Panc1 (cell line): ENCODE measurements at regions not wholly inside any gene's neighbourhood (a gene's known extent, or its start where the extent isn't known, plus 50 kb on each side); places are given as distances from the start of the nearest gene placed in this dataset.

Experiments
- ATAC-seq: fragments of 200-7000 bp; cut with Tn5 transposase; 2 replicates; pipeline ENCODE4 v1.9.1; 2020; ENCODE audit warnings: mild to moderate bottlenecking, moderate library complexity
- BruUV-seq: library from RNA; stranded (reverse); fragments of 400-500 nt; replicated peaks from 2 replicates; lab custom pipeline; 2021; lab: Mats Ljungman, UMichigan
- CTCF ChIA-PET: fragments of 300-600 bp; sonication (Branson Sonifier 250); formaldehyde crosslinking; loops from one replicate; lab custom pipeline; 2022; ENCODE audit warnings: antibody characterized with exemption; lab: Charles Lee
- POLR2A ChIA-PET: fragments of 300-600 bp; sonication (Branson Sonifier 250); formaldehyde crosslinking; loops from one replicate; lab custom pipeline; 2022; ENCODE audit warnings: antibody characterized with exemption; lab: Charles Lee
- DNase-seq: peaks from one replicate; pipeline ENCODE4 v3.0.0-alpha.2; 2010; ENCODE audit warnings: low read depth, low spot score
- H3K27ac ChIP-seq: 2 replicates; pipeline ENCODE4 v1.5.1; 2011; ENCODE audit warnings: mild to moderate bottlenecking, low read length, inconsistent platforms
- H3K27me3 ChIP-seq: fragments of 200-500 bp; sonication (Bioruptor generic); 2 replicates; pipeline ENCODE4 v1.6.0; 2014; ENCODE audit warnings: low read length, inconsistent platforms; ENCODE audit not compliant: control insufficient read depth, insufficient read depth
- H3K36me3 ChIP-seq: fragments of 200-500 bp; sonication (Bioruptor generic); 2 replicates; pipeline ENCODE4 v1.5.1; 2014; ENCODE audit warnings: inconsistent platforms, mild to moderate bottlenecking, low read length, moderate library complexity; ENCODE audit not compliant: control insufficient read depth, insufficient read depth
- H3K4me1 ChIP-seq: 2 replicates; pipeline ENCODE4 v1.5.1; 2011; ENCODE audit warnings: inconsistent platforms, mild to moderate bottlenecking, low read length, moderate library complexity; ENCODE audit not compliant: control insufficient read depth, insufficient read depth
- H3K4me3 ChIP-seq, 2 experiments: 2 replicates each; pipeline ENCODE4 v1.5.1; 2011 to 2012; ENCODE audit warnings: low read depth in 2 of 2, low read length in 2 of 2, mild to moderate bottlenecking in 2 of 2, inconsistent platforms in 1 of 2, moderate library complexity in 1 of 2
- H3K9me3 ChIP-seq: fragments of 200-500 bp; sonication (Bioruptor generic); 2 replicates; pipeline ENCODE4 v1.5.1; 2014; ENCODE audit warnings: low read depth, mild to moderate bottlenecking, inconsistent platforms, low read length, moderate library complexity; ENCODE audit not compliant: control insufficient read depth, insufficient read depth
- POLR2AphosphoS5 ChIP-seq: IDR thresholded peaks from 2 replicates; pipeline ENCODE4 v1.6.1; 2012; ENCODE audit warnings: mild to moderate bottlenecking, low read depth, low read length, moderate library complexity
- REST ChIP-seq, 2 experiments: IDR thresholded peaks; 2 replicates each; pipeline ENCODE4 v1.6.1; 2011 to 2012; ENCODE audit warnings: low read depth in 2 of 2, control low read depth in 1 of 2, low read length in 1 of 2, mild to moderate bottlenecking in 1 of 2, moderate library complexity in 1 of 2; ENCODE audit not compliant: insufficient read depth in 1 of 2
- SIN3A ChIP-seq: IDR thresholded peaks from 2 replicates; pipeline ENCODE4 v1.6.1; 2012; ENCODE audit warnings: low read depth, mild to moderate bottlenecking, low read length, moderate library complexity, borderline replicate concordance; ENCODE audit not compliant: insufficient read depth
- TCF7L2 ChIP-seq: IDR thresholded peaks from 2 replicates; pipeline ENCODE4 v1.6.1; 2011; ENCODE audit warnings: mild to moderate bottlenecking, low read depth, low read length, inconsistent platforms
- in situ Hi-C: cut with HindIII; loops from 2 replicates; pipeline ENCODE4 v1.10.0; 2016; ENCODE audit warnings: low sequenced_read_pairs, low pct_unique_long_range_greater_than_20kb
- intact Hi-C: fragments of 100-400 bp; cut with micrococcal nuclease; formaldehyde crosslinking; loops from one replicate; pipeline ENCODE4 v1.10.0; 2022; ENCODE audit not compliant: unreplicated experiment
- TF ChIP-seq, protein P1 (sequence below): fragments of 450-650 bp; IDR thresholded peaks from 2 replicates; pipeline ENCODE4 v1.5.1; 2017; ENCODE audit warnings: mild to moderate bottlenecking

- TF ChIP-seq REST (IDR thresholded peaks at IDR 0.05; ENCODE audit: insufficient read depth in 1 of 2, low read depth in 2 of 2, low read length in 1 of 2) (no peak), TCF7L2 (no peak), SIN3A (no peak), POLR2AphosphoS5 (no peak)
- TF ChIP-seq, protein P1, sequence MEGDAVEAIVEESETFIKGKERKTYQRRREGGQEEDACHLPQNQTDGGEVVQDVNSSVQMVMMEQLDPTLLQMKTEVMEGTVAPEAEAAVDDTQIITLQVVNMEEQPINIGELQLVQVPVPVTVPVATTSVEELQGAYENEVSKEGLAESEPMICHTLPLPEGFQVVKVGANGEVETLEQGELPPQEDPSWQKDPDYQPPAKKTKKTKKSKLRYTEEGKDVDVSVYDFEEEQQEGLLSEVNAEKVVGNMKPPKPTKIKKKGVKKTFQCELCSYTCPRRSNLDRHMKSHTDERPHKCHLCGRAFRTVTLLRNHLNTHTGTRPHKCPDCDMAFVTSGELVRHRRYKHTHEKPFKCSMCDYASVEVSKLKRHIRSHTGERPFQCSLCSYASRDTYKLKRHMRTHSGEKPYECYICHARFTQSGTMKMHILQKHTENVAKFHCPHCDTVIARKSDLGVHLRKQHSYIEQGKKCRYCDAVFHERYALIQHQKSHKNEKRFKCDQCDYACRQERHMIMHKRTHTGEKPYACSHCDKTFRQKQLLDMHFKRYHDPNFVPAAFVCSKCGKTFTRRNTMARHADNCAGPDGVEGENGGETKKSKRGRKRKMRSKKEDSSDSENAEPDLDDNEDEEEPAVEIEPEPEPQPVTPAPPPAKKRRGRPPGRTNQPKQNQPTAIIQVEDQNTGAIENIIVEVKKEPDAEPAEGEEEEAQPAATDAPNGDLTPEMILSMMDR, result no peak
- Histone ChIP-seq H3K36me3 (no peaks in the 10 kb centered on the region), H3K9me3 (no peaks in the 10 kb centered on the region), H3K27ac (no peak overlapping the region), H3K4me1 (no peaks in the 10 kb centered on the region), H3K27me3 (no peaks in the 10 kb centered on the region), H3K4me3 (no peak overlapping the region)
- no TSS peak for BruUV-seq
- in situ Hi-C loops (no loop called here), intact Hi-C loops (no loop called here)
- DNase-seq (no peak), ATAC-seq (no peak)
- ChIA-PET CTCF (no interaction called here), POLR2A (no interaction called here)
Measured at GRCh38 chr6:19638931-19639330, 198.2 kb upstream of the ID4 start.

DNA sequence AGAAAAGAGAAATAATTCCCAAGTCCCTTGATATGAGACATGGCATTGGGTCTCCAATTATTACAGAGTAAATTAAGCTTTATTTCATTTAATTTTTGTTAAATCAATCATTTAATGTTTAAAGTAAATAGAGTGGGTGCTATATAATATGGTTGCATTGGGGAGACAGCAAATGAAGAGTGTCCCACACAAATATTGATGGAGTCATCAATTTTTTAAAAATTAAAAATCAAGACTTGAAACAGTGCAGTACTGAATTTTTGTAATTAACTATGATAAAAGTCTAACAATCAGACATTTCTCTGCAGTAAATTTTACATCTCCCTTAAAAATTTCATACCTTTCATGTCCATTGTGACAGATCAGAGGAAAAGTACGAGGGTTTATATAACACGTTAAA is 193.9 kb upstream of the ID4 start:
- H3K27ac ChIP-seq, result no peak overlapping the region
- H3K27me3 ChIP-seq, result no peaks in the 10 kb centered on the region
- no peaks in the 10 kb centered on the region for H3K4me1 ChIP-seq
- no TSS peak for BruUV-seq
- CTCF ChIA-PET, result no interaction called here
- DNase-seq, result no peak
- H3K36me3 ChIP-seq, result no peaks in the 10 kb centered on the region
- in situ Hi-C loops (no loop called here), intact Hi-C loops (no loop called here)
- no peak overlapping the region for H3K4me3 ChIP-seq
- no peaks in the 10 kb centered on the region for H3K9me3 ChIP-seq
- POLR2A ChIA-PET, result no interaction called here
- ATAC-seq, result no peak
- no peak for TF ChIP-seq TCF7L2
- TF ChIP-seq REST (IDR thresholded peaks at IDR 0.05; ENCODE audit: insufficient read depth in 1 of 2, low read depth in 2 of 2, low read length in 1 of 2), result no peak
